H9 (cell line): ENCODE measurements at regions not wholly inside any gene's neighbourhood (a gene's known extent, or its start where the extent isn't known, plus 50 kb on each side); places are given as distances from the start of the nearest gene placed in this dataset.

Experiments
- DNase-seq: peaks from one replicate; pipeline ENCODE4 v3.0.0-alpha.2; 2017
- H2AFZ ChIP-seq: one replicate; pipeline ENCODE4 v1.6.1; 2013; ENCODE audit warnings: mild to moderate bottlenecking, low read length, control low read depth, moderate library complexity
- H2AK5ac ChIP-seq: 2 replicates; pipeline ENCODE4 v1.6.1; 2013; ENCODE audit warnings: low read length, control low read depth, mixed read lengths; ENCODE audit not compliant: insufficient read length
- H2BK120ac ChIP-seq: one replicate; pipeline ENCODE4 v1.6.1; 2013; ENCODE audit warnings: low read depth, mild to moderate bottlenecking, low read length, control low read depth, inconsistent platforms; ENCODE audit not compliant: poor library complexity, severe bottlenecking
- H2BK12ac ChIP-seq: 2 replicates; pipeline ENCODE4 v1.6.1; 2013; ENCODE audit warnings: low read length, control low read depth, mixed read lengths, low read depth; ENCODE audit not compliant: insufficient read length
- H2BK15ac ChIP-seq: 2 replicates; pipeline ENCODE4 v1.6.1; 2013; ENCODE audit warnings: low read depth, low read length, control low read depth
- H2BK20ac ChIP-seq: one replicate; pipeline ENCODE4 v1.6.1; 2013; ENCODE audit warnings: low read depth, mild to moderate bottlenecking, low read length, control low read depth, inconsistent platforms; ENCODE audit not compliant: poor library complexity, severe bottlenecking
- H2BK5ac ChIP-seq: 2 replicates; pipeline ENCODE4 v1.6.1; 2013; ENCODE audit warnings: low read length, control low read depth, mixed read lengths; ENCODE audit not compliant: insufficient read length
- H3K14ac ChIP-seq: 2 replicates; pipeline ENCODE4 v1.6.1; 2013; ENCODE audit warnings: low read length, control low read depth; ENCODE audit not compliant: insufficient read depth
- H3K18ac ChIP-seq: 2 replicates; pipeline ENCODE4 v1.6.1; 2013; ENCODE audit warnings: low read depth, mild to moderate bottlenecking, mixed read lengths, low read length, control low read depth; ENCODE audit not compliant: insufficient read length
- H3K23ac ChIP-seq: 2 replicates; pipeline ENCODE4 v1.6.1; 2013; ENCODE audit warnings: low read length, control low read depth, mixed read lengths, low read depth; ENCODE audit not compliant: insufficient read length
- H3K23me2 ChIP-seq: 2 replicates; pipeline ENCODE4 v1.6.1; 2013; ENCODE audit warnings: low read depth, mild to moderate bottlenecking, mixed read lengths, low read length, control low read depth; ENCODE audit not compliant: insufficient read length, poor library complexity, severe bottlenecking
- H3K27ac ChIP-seq: 2 replicates; pipeline ENCODE4 v1.5.1; 2013; ENCODE audit warnings: low read length, control low read depth, mixed read lengths, low read depth; ENCODE audit not compliant: insufficient read length
- H3K27me3 ChIP-seq: 2 replicates; pipeline ENCODE4 v1.6.1; 2013; ENCODE audit warnings: low read length, control low read depth, inconsistent platforms; ENCODE audit not compliant: insufficient read depth
- H3K4ac ChIP-seq: 2 replicates; pipeline ENCODE4 v1.6.1; 2013; ENCODE audit warnings: low read depth, mild to moderate bottlenecking, control low read depth, inconsistent platforms, low read length, moderate library complexity
- H3K4me1 ChIP-seq: 2 replicates; pipeline ENCODE4 v1.6.1; 2013; ENCODE audit warnings: low read length, control low read depth, inconsistent platforms; ENCODE audit not compliant: insufficient read depth
- H3K4me2 ChIP-seq: 2 replicates; pipeline ENCODE4 v1.6.1; 2013; ENCODE audit warnings: low read length, control low read depth, mixed read lengths; ENCODE audit not compliant: insufficient read length, insufficient read depth
- H3K56ac ChIP-seq: 2 replicates; pipeline ENCODE4 v1.6.1; 2013; ENCODE audit warnings: low read depth, mild to moderate bottlenecking, mixed read lengths, low read length, control low read depth; ENCODE audit not compliant: insufficient read length
- H3K79me1 ChIP-seq: 2 replicates; pipeline ENCODE4 v1.6.1; 2013; ENCODE audit warnings: low read depth, mild to moderate bottlenecking, moderate library complexity, low read length, control low read depth, inconsistent platforms; ENCODE audit not compliant: insufficient read depth, poor library complexity, severe bottlenecking
- H3K79me2 ChIP-seq: 2 replicates; pipeline ENCODE4 v1.6.1; 2013; ENCODE audit warnings: low read length, control low read depth, inconsistent platforms; ENCODE audit not compliant: insufficient read depth
- H3K9ac ChIP-seq: 2 replicates; pipeline ENCODE4 v1.6.1; 2013; ENCODE audit warnings: low read length, control low read depth, mixed read lengths; ENCODE audit not compliant: insufficient read length; ENCODE audit errors: extremely low read depth
- H3K9me3 ChIP-seq: one replicate; pipeline ENCODE4 v1.6.1; 2013; ENCODE audit warnings: low read depth, low read length, inconsistent platforms; ENCODE audit not compliant: control insufficient read depth
- H3T11ph ChIP-seq: one replicate; pipeline ENCODE4 v1.6.1; 2013; ENCODE audit warnings: mild to moderate bottlenecking, low read length, control low read depth, inconsistent platforms
- H4K20me1 ChIP-seq: one replicate; pipeline ENCODE4 v1.6.1; 2013; ENCODE audit not compliant: control insufficient read depth, insufficient read length, insufficient read depth
- H4K5ac ChIP-seq: 2 replicates; pipeline ENCODE4 v1.6.1; 2013; ENCODE audit warnings: low read depth, mild to moderate bottlenecking, mixed read lengths, low read length, control low read depth; ENCODE audit not compliant: insufficient read length
- H4K8ac ChIP-seq: replicated peaks from 2 replicates; pipeline ENCODE4 v1.6.1; 2013; ENCODE audit warnings: low read length, control low read depth, mixed read lengths, low read depth; ENCODE audit not compliant: insufficient read length
- H4K91ac ChIP-seq: 2 replicates; pipeline ENCODE4 v1.6.1; 2013; ENCODE audit warnings: low read depth, mild to moderate bottlenecking, moderate library complexity, mixed read lengths, low read length, control low read depth; ENCODE audit not compliant: insufficient read length
- H3K27ac Mint-ChIP-seq, 3 experiments: 2 replicates in 2 of 3; 3 replicates in 1 of 3; pipeline ENCODE4 v1.8.0; 2020 to 2021; ENCODE audit warnings: mixed read lengths in 3 of 3, mild to moderate bottlenecking in 1 of 3, moderate library complexity in 1 of 3
- H3K27me3 Mint-ChIP-seq: 2 replicates; pipeline ENCODE4 v1.8.0; 2021; ENCODE audit warnings: low read depth, mild to moderate bottlenecking, moderate library complexity, mixed read lengths
- H3K36me3 Mint-ChIP-seq, 3 experiments: 2 replicates in 2 of 3; 3 replicates in 1 of 3; pipeline ENCODE4 v1.8.0; 2020 to 2021; ENCODE audit warnings: low read depth in 3 of 3, mixed read lengths in 3 of 3; ENCODE audit not compliant: insufficient read depth in 1 of 3
- H3K4me1 Mint-ChIP-seq, 2 experiments: 2 replicates each; pipeline ENCODE4 v1.8.0; 2020; ENCODE audit warnings: mixed read lengths in 2 of 2
- H3K4me3 Mint-ChIP-seq, 2 experiments: 2 replicates in 1 of 2; 3 replicates in 1 of 2; pipeline ENCODE4 v1.8.0; 2020 to 2021; ENCODE audit warnings: mild to moderate bottlenecking in 2 of 2, mixed read lengths in 2 of 2, moderate library complexity in 1 of 2
- H3K9me3 Mint-ChIP-seq, 2 experiments: 2 replicates in 1 of 2; 3 replicates in 1 of 2; pipeline ENCODE4 v1.8.0; 2020; ENCODE audit warnings: mild to moderate bottlenecking in 2 of 2, mixed read lengths in 2 of 2, moderate library complexity in 1 of 2
- CTCF ChIP-seq: fragments of 200-600 bp; sonication (generic); conservative IDR thresholded peaks from 3 replicates; pipeline ENCODE4 v1.8.0; 2021; ENCODE audit warnings: antibody characterized with exemption, mild to moderate bottlenecking
- WGBS: extraction: QIAGEN DNeasy Blood & Tissue Kit; methylation state at CpG from one replicate; pipeline ENCODE4 v1.1.7; 2013; ENCODE audit warnings: missing lambda C conversion rate, low lambda C conversion rate, mixed read lengths; ENCODE audit not compliant: insufficient read length; ENCODE audit errors: extremely low coverage; 5-methylcytosine and 5-hydroxymethylcytosine counted together

GRCh38 chr18:71431171-71431570, 1113.0 kb downstream of the CBLN2 start:
- Histone ChIP-seq H3K9me3 (no peaks in the 10 kb centered on the region), H2BK15ac (no peak overlapping the region), H2AK5ac (no peak overlapping the region), H3K56ac (no peak overlapping the region), H2AFZ (no peak overlapping the region), H3K9ac (no peak overlapping the region), H3K27ac (no peak overlapping the region), H4K91ac (no peak overlapping the region), H4K8ac (no peak overlapping the region), H3K14ac (no peak overlapping the region), H3K23ac (no peak overlapping the region), H3K4me1 (no peaks in the 10 kb centered on the region), H2BK120ac (no peak overlapping the region), H4K5ac (no peak overlapping the region), H3K4ac (no peak overlapping the region), H3K4me2 (no peak overlapping the region), H2BK20ac (no peak overlapping the region), H3K79me2 (no peaks in the 10 kb centered on the region), H3K18ac (no peak overlapping the region), H2BK5ac (no peak overlapping the region), H2BK12ac (no peak overlapping the region), H3T11ph (no peak overlapping the region), H3K79me1 (no peaks in the 10 kb centered on the region), H4K20me1 (no peaks in the 10 kb centered on the region), H3K27me3 (no peaks in the 10 kb centered on the region), H3K23me2 (no peaks in the 10 kb centered on the region)
- Mint-ChIP-seq H3K27me3 (no peaks in the 10 kb centered on the region), H3K4me1 (no peaks in the 10 kb centered on the region), H3K9me3 (no peaks in the 10 kb centered on the region), H3K4me3 (no peak overlapping the region), H3K27ac (no peak overlapping the region), H3K36me3 (no peaks in the 10 kb centered on the region)
- WGBS: no CpG with 5 or more reads among the region's 5 CpGs
- TF ChIP-seq CTCF: no peak
- DNase-seq: no peak
